OCI-LY7 (cell line): ENCODE measurements at regions not wholly inside any gene's neighbourhood (a gene's known extent, or its start where the extent isn't known, plus 50 kb on each side); places are given as distances from the start of the nearest gene placed in this dataset.

ENCODE experiments used
- BruUV-seq: library from RNA; stranded (reverse); fragments of 400-500 nt; replicated peaks from 2 replicates; lab custom pipeline; 2021; lab: Mats Ljungman, UMichigan
- CTCF ChIA-PET: fragments of 300-600 bp; sonication (Branson Sonifier 250); formaldehyde crosslinking; loops from one replicate; lab custom pipeline; 2022; ENCODE audit warnings: antibody characterized with exemption; ENCODE audit not compliant: unreplicated experiment; lab: Charles Lee
- POLR2A ChIA-PET: fragments of 300-600 bp; sonication (Branson Sonifier 250); formaldehyde crosslinking; loops from one replicate; lab custom pipeline; 2022; ENCODE audit warnings: antibody characterized with exemption; lab: Charles Lee
- DNase-seq: peaks from one replicate; pipeline ENCODE4 v3.0.0-alpha.2; 2015; ENCODE audit warnings: low spot score
- H2AFZ ChIP-seq: fragments of 200-600 bp; sonication (generic), shearing (Covaris generic); 2 replicates; pipeline ENCODE4 v1.6.1; 2014; ENCODE audit warnings: mild to moderate bottlenecking, antibody characterized with exemption, low read length, moderate library complexity
- H3K27ac ChIP-seq: fragments of 200-600 bp; sonication (generic); 2 replicates; pipeline ENCODE4 v1.5.1; 2014; ENCODE audit warnings: mixed run types, low read depth, mild to moderate bottlenecking, moderate library complexity, low read length, inconsistent platforms; ENCODE audit not compliant: poor library complexity, severe bottlenecking
- H3K36me3 ChIP-seq: fragments of 200-600 bp; sonication (generic); 2 replicates; pipeline ENCODE4 v1.6.1; 2014; ENCODE audit warnings: mild to moderate bottlenecking, antibody characterized with exemption, low read length, moderate library complexity, mixed read lengths; ENCODE audit not compliant: insufficient read depth
- H3K4me1 ChIP-seq: fragments of 200-600 bp; sonication (generic); 2 replicates; pipeline ENCODE4 v1.5.1; 2014; ENCODE audit warnings: mild to moderate bottlenecking, low read length; ENCODE audit not compliant: insufficient read depth, poor library complexity, severe bottlenecking
- H3K4me2 ChIP-seq: fragments of 200-600 bp; sonication (generic); 2 replicates; pipeline ENCODE4 v1.6.1; 2014; ENCODE audit warnings: mild to moderate bottlenecking, low read length
- H3K4me3 ChIP-seq: fragments of 200-600 bp; sonication (generic); 2 replicates; pipeline ENCODE4 v1.5.1; 2014; ENCODE audit warnings: mild to moderate bottlenecking, low read depth, low read length; ENCODE audit not compliant: poor library complexity, severe bottlenecking
- H3K79me2 ChIP-seq: fragments of 200-600 bp; sonication (generic); 2 replicates; pipeline ENCODE4 v1.6.1; 2016; ENCODE audit warnings: low read depth, mild to moderate bottlenecking, low read length, moderate library complexity, mixed read lengths; ENCODE audit not compliant: insufficient read depth
- H3K9me2 ChIP-seq: fragments of 200-600 bp; sonication (generic); 2 replicates; pipeline ENCODE4 v1.6.1; 2016; ENCODE audit warnings: mild to moderate bottlenecking, low read length, mixed read lengths; ENCODE audit not compliant: insufficient read depth
- H3K9me3 ChIP-seq: fragments of 200-600 bp; sonication (generic); 2 replicates; pipeline ENCODE4 v1.6.1; 2014; ENCODE audit warnings: mild to moderate bottlenecking, mixed run types, low read length, mixed read lengths
- H4K20me1 ChIP-seq: fragments of 200-600 bp; sonication (generic); 2 replicates; pipeline ENCODE4 v1.6.1; 2014; ENCODE audit warnings: mild to moderate bottlenecking, antibody characterized with exemption, low read length, moderate library complexity, mixed read lengths; ENCODE audit not compliant: insufficient read depth
- CTCF ChIP-seq: fragments of 200-600 bp; sonication (generic); conservative IDR thresholded peaks from 2 replicates; pipeline ENCODE4 v1.5.1; 2014; ENCODE audit warnings: mild to moderate bottlenecking, antibody characterized with exemption, low read length, moderate library complexity, mixed read lengths
- EZH2phosphoT487 ChIP-seq: fragments of 200-600 bp; sonication (generic); IDR thresholded peaks from 2 replicates; pipeline ENCODE4 v1.6.1; 2018; ENCODE audit warnings: low read depth, borderline replicate concordance, mild to moderate bottlenecking, mixed run types, antibody characterized with exemption, low read length, moderate library complexity, mixed read lengths
- intact Hi-C: fragments of 100-400 bp; cut with micrococcal nuclease; formaldehyde crosslinking; loops from one replicate; pipeline ENCODE4 v1.10.0; 2022; ENCODE audit not compliant: unreplicated experiment

DNA sequence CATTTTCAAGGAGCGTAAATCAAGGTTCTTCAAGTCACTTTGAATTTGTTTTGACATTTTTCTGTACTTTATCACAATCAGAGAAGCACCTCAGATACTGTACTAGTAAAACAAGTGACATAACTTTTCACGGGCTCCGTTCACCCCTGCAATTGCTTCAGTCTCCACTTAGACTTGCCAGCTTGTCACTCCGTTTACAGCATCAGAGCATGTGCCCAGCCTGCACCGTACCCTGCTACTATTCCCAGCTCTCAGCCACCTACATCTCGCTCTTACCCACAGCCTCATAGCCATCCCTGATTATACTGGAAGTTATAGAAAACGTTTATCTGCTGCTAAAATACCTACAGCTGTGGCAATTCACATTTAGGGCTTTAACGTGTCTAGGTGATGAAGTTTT, 135.3 kb upstream of the TENM3 start:
- no peak overlapping the region for H2AFZ ChIP-seq
- no peak overlapping the region for H3K4me3 ChIP-seq
- no peaks in the 10 kb centered on the region for H3K9me2 ChIP-seq
- H3K4me2 ChIP-seq, result no peak overlapping the region
- no peaks in the 10 kb centered on the region for H3K4me1 ChIP-seq
- TF ChIP-seq CTCF, result no peak
- TF ChIP-seq EZH2phosphoT487, result no peak
- no peaks in the 10 kb centered on the region for H3K36me3 ChIP-seq
- no peak for DNase-seq
- ChIA-PET CTCF (interaction anchor here (0.5 kb wide), 1 partner anchor 35 kb away, joined by 4 read pairs; no protein-coding TSS in a partner anchor), POLR2A (interaction anchor here (0.8 kb wide), 1 partner anchor 24 kb away, joined by 3 read pairs; no protein-coding TSS in a partner anchor)
- intact Hi-C loops, result no loop called here
- no peaks in the 10 kb centered on the region for H3K79me2 ChIP-seq
- BruUV-seq, result no TSS peak
- no peaks in the 10 kb centered on the region for H3K9me3 ChIP-seq
- H3K27ac ChIP-seq, result no peak overlapping the region
- H4K20me1 ChIP-seq, result no peaks in the 10 kb centered on the region

DNA sequence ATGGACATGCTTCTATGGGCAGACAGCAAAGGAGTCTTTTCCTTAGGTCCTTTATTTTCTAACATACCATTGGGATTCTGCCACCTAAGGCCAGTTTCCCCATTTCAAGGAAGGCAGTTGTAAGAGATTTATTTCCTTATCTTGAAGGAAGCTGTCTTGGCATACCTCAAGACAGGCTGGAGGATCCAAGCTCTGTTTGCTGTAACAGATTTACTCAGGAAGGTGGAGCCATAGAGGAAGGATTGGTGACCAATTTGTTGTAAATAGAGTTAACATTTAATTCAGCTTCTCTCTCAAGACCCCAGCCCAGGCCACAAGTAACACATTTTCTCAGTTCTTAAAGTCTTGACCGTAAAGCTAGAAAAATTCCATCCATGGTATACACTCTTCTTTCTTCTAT, 131.6 kb upstream of the TENM3 start:
- ChIA-PET CTCF (no interaction called here), POLR2A (interaction anchor here (0.6 kb wide), 1 partner anchor 195 kb away, joined by 3 read pairs; no protein-coding TSS in a partner anchor)
- no TSS peak for BruUV-seq
- Histone ChIP-seq H3K9me3 (no peaks in the 10 kb centered on the region), H3K4me1 (no peaks in the 10 kb centered on the region), H4K20me1 (no peaks in the 10 kb centered on the region), H3K27ac (no peak overlapping the region), H3K79me2 (no peaks in the 10 kb centered on the region), H3K4me2 (no peak overlapping the region), H3K9me2 (no peaks in the 10 kb centered on the region), H3K4me3 (no peak overlapping the region), H2AFZ (no peak overlapping the region), H3K36me3 (no peaks in the 10 kb centered on the region)
- intact Hi-C loops, result no loop called here
- no peak for TF ChIP-seq EZH2phosphoT487
- TF ChIP-seq CTCF, result no peak
- DNase-seq, result no peak

DNA sequence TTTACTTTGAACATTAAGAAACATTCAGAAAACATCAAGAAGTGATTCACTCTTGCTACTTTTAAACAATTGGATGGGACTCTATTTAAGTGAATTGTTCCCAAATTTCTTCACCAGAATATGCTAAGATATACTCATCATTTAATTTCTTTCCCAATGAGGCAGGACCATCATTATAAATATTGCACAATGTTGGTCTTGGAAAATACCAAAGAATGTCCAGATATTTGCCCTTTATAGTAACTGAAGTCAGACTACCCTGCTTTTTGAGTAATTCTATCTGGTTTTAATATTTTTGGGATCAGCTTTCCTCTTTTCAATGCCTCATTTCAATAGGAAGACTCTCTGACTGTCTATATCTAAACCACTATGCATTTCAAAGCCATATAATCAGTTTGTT, 129.4 kb upstream of the TENM3 start:
- Histone ChIP-seq H3K4me3 (no peak overlapping the region), H3K79me2 (no peaks in the 10 kb centered on the region), H3K4me1 (no peaks in the 10 kb centered on the region), H3K4me2 (no peak overlapping the region), H3K9me3 (no peaks in the 10 kb centered on the region), H3K9me2 (no peaks in the 10 kb centered on the region), H2AFZ (no peak overlapping the region), H3K27ac (no peak overlapping the region), H4K20me1 (no peaks in the 10 kb centered on the region), H3K36me3 (no peaks in the 10 kb centered on the region)
- POLR2A ChIA-PET, result interaction anchor here (0.5 kb wide), 1 partner anchor 478 kb away, joined by 4 read pairs; no protein-coding TSS in a partner anchor
- intact Hi-C loops, result no loop called here
- CTCF ChIA-PET, result no interaction called here
- no peak for TF ChIP-seq EZH2phosphoT487
- no peak for TF ChIP-seq CTCF
- BruUV-seq, result no TSS peak
- no peak for DNase-seq
